WI38 (cell line): ENCODE measurements at regions not wholly inside any gene's neighbourhood (a gene's known extent, or its start where the extent isn't known, plus 50 kb on each side); places are given as distances from the start of the nearest gene placed in this dataset.

Source experiments
- H3K4me3 ChIP-seq: 2 replicates; pipeline ENCODE4 v1.5.1; 2011; ENCODE audit warnings: low read depth, mild to moderate bottlenecking, control low read depth, low read length
- CTCF ChIP-seq: IDR thresholded peaks from 2 replicates; pipeline ENCODE4 v1.5.1; 2012; ENCODE audit warnings: low read depth, mild to moderate bottlenecking, control low read depth, low read length

- TF ChIP-seq CTCF: no peak
Measured at GRCh38 chr2:192783643-192784042, 588.9 kb upstream of the TMEFF2 start.

GRCh38 chr2:192775459-192776262, 580.9 kb upstream of the TMEFF2 start:
- no peak for TF ChIP-seq CTCF
- no peak overlapping the region for H3K4me3 ChIP-seq

More at GRCh38 chr2:192783643-192784042, 588.9 kb upstream of the TMEFF2 start:
- no peak overlapping the region for H3K4me3 ChIP-seq

- no peak for TF ChIP-seq CTCF
- no peak overlapping the region for H3K4me3 ChIP-seq
Measured at GRCh38 chr2:192775011-192775410, 580.3 kb upstream of the TMEFF2 start.

GRCh38 chr2:192773044-192773443, 578.3 kb upstream of the TMEFF2 start:
- no peak for TF ChIP-seq CTCF
- no peak overlapping the region for H3K4me3 ChIP-seq

GRCh38 chr2:192749611-192750200, 555.0 kb upstream of the TMEFF2 start:
- no peak overlapping the region for H3K4me3 ChIP-seq
- TF ChIP-seq CTCF: no peak

GRCh38 chr2:192741889-192742288, 547.2 kb upstream of the TMEFF2 start:
- H3K4me3 ChIP-seq: no peak overlapping the region
- no peak for TF ChIP-seq CTCF

GRCh38 chr2:192735447-192735846, 540.7 kb upstream of the TMEFF2 start:
- no peak overlapping the region for H3K4me3 ChIP-seq
- no peak for TF ChIP-seq CTCF
